ENCODE measurements at regions not wholly inside any gene's neighbourhood (a gene's known extent, or its start where the extent isn't known, plus 50 kb on each side); places are given as distances from the start of the nearest gene placed in this dataset.

DNA sequence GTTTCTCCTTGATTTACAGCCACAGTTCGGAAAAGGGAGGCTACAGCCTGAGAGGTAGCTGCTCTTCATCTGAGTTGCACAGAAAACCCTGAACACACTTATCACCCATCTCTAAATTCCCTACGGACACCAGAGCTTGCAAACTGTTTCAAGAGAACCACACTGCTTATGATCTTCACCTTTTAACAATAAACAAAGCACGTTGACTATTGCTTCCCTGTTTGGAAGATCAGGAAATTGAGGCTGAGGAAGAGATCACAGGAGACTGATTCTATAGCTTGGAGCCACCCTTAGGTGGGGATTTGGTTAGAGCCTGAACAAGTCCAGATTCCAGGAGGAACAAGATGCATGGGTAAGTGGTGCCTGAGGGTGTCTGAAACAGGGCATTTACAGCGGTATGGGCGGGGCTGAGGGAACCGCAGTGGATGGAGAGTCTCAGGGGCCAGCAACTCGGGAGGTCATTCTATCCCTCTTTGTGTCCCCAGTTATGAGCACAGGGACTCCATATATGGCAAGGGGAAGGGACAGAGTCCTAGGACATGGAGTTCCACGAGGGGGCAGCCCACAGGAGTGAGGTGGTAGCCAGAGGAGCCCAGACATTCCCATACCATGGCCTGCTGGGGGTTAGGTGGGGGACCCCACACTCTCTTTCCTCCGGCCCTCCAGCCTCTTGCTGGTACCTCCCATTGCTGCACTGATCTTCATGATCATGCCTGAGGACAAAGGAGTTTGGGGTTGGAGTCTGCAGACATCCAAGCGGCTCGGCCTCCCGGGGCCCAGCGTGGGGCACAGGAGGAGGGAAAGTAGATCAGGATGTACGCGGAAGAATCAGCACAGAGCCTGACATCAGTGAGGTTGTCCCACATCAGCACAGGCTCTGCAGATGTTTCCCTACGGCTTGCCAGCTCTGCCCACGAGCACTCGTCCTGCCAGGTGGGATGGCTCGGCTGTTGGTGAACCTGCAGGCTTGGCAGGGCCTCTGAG is 162.3 kb upstream of the ZNF536 start:
- H3K4me1 ChIP-seq, result no peaks in the 10 kb centered on the region
- intact Hi-C loops (cut with DNase I; ENCODE audit: low total_unique reads), result no loop called here
- no peaks in the 10 kb centered on the region for H3K36me3 ChIP-seq
- TF ChIP-seq, protein P1, sequence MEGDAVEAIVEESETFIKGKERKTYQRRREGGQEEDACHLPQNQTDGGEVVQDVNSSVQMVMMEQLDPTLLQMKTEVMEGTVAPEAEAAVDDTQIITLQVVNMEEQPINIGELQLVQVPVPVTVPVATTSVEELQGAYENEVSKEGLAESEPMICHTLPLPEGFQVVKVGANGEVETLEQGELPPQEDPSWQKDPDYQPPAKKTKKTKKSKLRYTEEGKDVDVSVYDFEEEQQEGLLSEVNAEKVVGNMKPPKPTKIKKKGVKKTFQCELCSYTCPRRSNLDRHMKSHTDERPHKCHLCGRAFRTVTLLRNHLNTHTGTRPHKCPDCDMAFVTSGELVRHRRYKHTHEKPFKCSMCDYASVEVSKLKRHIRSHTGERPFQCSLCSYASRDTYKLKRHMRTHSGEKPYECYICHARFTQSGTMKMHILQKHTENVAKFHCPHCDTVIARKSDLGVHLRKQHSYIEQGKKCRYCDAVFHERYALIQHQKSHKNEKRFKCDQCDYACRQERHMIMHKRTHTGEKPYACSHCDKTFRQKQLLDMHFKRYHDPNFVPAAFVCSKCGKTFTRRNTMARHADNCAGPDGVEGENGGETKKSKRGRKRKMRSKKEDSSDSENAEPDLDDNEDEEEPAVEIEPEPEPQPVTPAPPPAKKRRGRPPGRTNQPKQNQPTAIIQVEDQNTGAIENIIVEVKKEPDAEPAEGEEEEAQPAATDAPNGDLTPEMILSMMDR (IDR thresholded peaks at IDR 0.05), result no peak
- peaks cover 0 to 10% (median 0%) of the 10 kb centered on the region in 3 donors for H3K9me3 ChIP-seq
- no peak for DNase-seq
- H3K27me3 ChIP-seq, result peaks cover 0 to 3% of the 10 kb centered on the region in 2 donors
- H3K4me3 ChIP-seq, result no peak overlapping the region
- H3K27ac ChIP-seq, result no peak overlapping the region

DNA sequence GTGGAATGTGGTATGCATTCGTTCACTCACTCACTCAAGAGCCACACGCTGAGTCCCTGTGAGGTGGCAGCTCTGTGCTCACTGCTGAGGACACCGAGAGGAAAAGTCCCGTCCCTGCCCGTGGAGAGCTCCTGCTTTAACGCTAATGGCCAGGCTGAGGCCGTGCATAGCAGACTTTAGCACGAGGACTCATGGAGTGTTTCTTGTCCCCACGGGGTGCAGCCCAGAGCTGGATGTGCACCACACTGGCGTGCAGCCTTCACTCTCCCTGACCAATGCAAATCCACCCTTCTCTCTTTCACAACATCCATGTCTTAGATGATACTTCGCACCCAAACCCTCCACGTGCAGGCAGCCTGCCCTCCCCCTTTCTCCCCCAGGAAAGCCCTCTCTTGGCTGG is 159.6 kb upstream of the ZNF536 start:
- H3K4me1 ChIP-seq, result no peaks in the 10 kb centered on the region
- no peaks in the 10 kb centered on the region for H3K36me3 ChIP-seq
- no peak overlapping the region for H3K27ac ChIP-seq
- no peaks in the 10 kb centered on the region for H3K9me3 ChIP-seq
- H3K27me3 ChIP-seq, result peaks cover 0 to 3% of the 10 kb centered on the region in 2 donors
- no peak for DNase-seq
- no peak overlapping the region for H3K4me3 ChIP-seq
- intact Hi-C loops (cut with DNase I; ENCODE audit: low total_unique reads), result no loop called here
- TF ChIP-seq, protein P1 (IDR thresholded peaks at IDR 0.05), result no peak

DNA sequence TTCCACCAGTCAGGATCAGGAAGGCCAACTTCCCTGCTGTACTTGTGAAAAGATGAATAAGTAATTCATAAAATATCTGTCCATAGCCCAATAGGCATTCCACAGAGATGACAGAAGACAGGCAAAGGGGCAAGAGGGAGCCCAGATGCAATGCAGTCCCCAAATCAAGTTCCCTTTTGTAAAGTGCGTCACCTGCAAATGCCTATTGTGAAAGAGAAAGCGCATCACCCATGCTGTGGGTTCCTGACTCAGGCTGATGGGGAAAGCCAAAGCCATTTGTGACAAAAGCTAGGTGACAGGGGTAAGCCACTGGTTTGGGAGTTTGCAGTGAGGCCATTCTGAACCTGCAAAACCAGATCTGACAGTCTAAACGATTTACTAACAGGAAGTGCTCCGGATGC is 157.5 kb upstream of the ZNF536 start:
- H3K27ac ChIP-seq, result no peak overlapping the region
- H3K36me3 ChIP-seq, result no peaks in the 10 kb centered on the region
- H3K4me1 ChIP-seq, result no peaks in the 10 kb centered on the region
- no peak overlapping the region for H3K4me3 ChIP-seq
- H3K9me3 ChIP-seq, result no peaks in the 10 kb centered on the region
- H3K27me3 ChIP-seq, result peaks cover 0 to 3% of the 10 kb centered on the region in 2 donors
- TF ChIP-seq, protein P1 (IDR thresholded peaks at IDR 0.05), result no peak
- intact Hi-C loops (cut with DNase I; ENCODE audit: low total_unique reads), result no loop called here
- no peak for DNase-seq

DNA sequence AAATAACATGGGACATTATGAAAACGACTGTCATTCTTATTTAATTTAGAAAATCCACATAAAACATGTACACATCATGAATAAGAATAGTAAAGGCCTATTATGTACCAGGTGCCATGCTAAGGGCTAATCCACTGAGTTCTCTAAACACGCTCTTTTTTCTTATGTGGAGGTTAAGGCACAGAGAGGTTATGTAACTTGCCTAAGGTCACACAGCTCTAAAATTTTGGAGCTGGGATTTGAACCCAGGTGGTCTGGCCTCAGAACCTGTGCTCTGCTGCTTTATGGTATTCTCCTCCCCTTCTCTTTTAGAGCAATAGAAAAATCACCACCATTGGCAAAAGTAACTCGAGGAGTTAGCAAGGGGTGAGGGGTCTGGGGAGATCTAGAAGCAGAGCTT is 156.9 kb upstream of the ZNF536 start:
- intact Hi-C loops (cut with DNase I; ENCODE audit: low total_unique reads), result no loop called here
- Histone ChIP-seq H3K27me3 (peaks cover 0 to 9% of the 10 kb centered on the region in 2 donors), H3K27ac (no peak overlapping the region), H3K4me1 (no peaks in the 10 kb centered on the region), H3K9me3 (no peaks in the 10 kb centered on the region), H3K4me3 (no peak overlapping the region), H3K36me3 (no peaks in the 10 kb centered on the region)
- DNase-seq, result no peak
- TF ChIP-seq, protein P1 (IDR thresholded peaks at IDR 0.05), result no peak

DNA sequence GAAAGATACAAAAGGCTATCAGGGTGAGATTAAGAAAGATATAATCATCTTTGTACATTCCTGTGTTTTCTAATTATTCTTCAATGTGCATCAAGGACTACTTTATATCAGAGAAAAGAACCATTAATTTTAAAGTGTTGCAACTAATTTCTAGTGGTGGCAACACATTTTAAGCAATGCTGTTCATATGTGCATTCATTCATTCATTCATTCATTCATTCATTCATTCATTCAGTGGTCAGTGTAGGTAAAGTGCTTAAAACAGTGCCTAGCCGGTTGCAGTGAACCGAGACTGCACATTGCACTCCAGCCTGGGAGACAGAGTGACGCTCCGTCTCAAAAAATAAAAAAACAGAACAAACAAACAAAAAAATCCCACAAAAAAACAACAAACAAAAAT is 155.7 kb upstream of the ZNF536 start:
- H3K27ac ChIP-seq, result no peak overlapping the region
- no peaks in the 10 kb centered on the region for H3K4me1 ChIP-seq
- no peak overlapping the region for H3K4me3 ChIP-seq
- no peaks in the 10 kb centered on the region for H3K9me3 ChIP-seq
- DNase-seq, result no peak
- intact Hi-C loops (cut with DNase I; ENCODE audit: low total_unique reads), result no loop called here
- TF ChIP-seq, protein P1 (IDR thresholded peaks at IDR 0.05), result no peak
- peaks cover 0 to 17% of the 10 kb centered on the region in 2 donors for H3K27me3 ChIP-seq
- H3K36me3 ChIP-seq, result no peaks in the 10 kb centered on the region

All from tibial artery (tissue), 4 donors.